ENCODE measurements at regions not wholly inside any gene's neighbourhood (a gene's known extent, or its start where the extent isn't known, plus 50 kb on each side); places are given as distances from the start of the nearest gene placed in this dataset.

- no peak for DNase-seq
Observed at GRCh38 chr2:196224756-196225155, 53.4 kb upstream of the STK17B start.

GRCh38 chr2:196225213-196225612, 53.8 kb upstream of the STK17B start:
- DNase-seq: no peak

- DNase-seq: no peak
Observed at GRCh38 chr2:196226058-196226706, 54.8 kb upstream of the STK17B start.

- DNase-seq: no peak
Observed at GRCh38 chr2:196226707-196227065, 55.3 kb upstream of the STK17B start.

GRCh38 chr2:196229013-196229412, 57.6 kb upstream of the STK17B start:
- no peak for DNase-seq

GRCh38 chr2:196230061-196230854, 58.9 kb upstream of the STK17B start:
- peak; percentile 51 for DNase-seq

GRCh38 chr2:196233021-196233804, 61.8 kb upstream of the STK17B start:
- no peak for DNase-seq

- DNase-seq: no peak
Observed at GRCh38 chr2:196233805-196234475, 62.6 kb upstream of the STK17B start.

- DNase-seq: peak; percentile 31
Observed at GRCh38 chr2:196234672-196235071, 63.3 kb upstream of the STK17B start.

GRCh38 chr2:196238836-196239380, 67.5 kb upstream of the STK17B start:
- no peak for DNase-seq

- peak; percentile 74 for DNase-seq
Observed at GRCh38 chr2:196239622-196240587, 68.5 kb upstream of the STK17B start.

GRCh38 chr2:196241175-196241574, 69.8 kb upstream of the STK17B start:
- DNase-seq: no peak

GRCh38 chr2:196242131-196242620, 70.8 kb upstream of the STK17B start:
- no peak for DNase-seq

GRCh38 chr2:196244516-196244915, 73.1 kb upstream of the STK17B start:
- DNase-seq: no peak

GRCh38 chr2:196244966-196245365, 73.6 kb upstream of the STK17B start:
- no peak for DNase-seq

GRCh38 chr2:196245378-196246140, 74.2 kb upstream of the STK17B start:
- no peak for DNase-seq

GRCh38 chr2:196247114-196247975, 76.0 kb upstream of the STK17B start:
- no peak for DNase-seq

GRCh38 chr2:196247976-196248280, 76.5 kb upstream of the STK17B start:
- no peak for DNase-seq

- no peak for DNase-seq
Observed at GRCh38 chr2:196248467-196249094, 77.2 kb upstream of the STK17B start.
